Renal pelvis (tissue), 1 donor: ENCODE measurements at regions not wholly inside any gene's neighbourhood (a gene's known extent, or its start where the extent isn't known, plus 50 kb on each side); places are given as distances from the start of the nearest gene placed in this dataset.

ENCODE experiments used
- DNase-seq: peaks from one replicate; pipeline ENCODE4 v3.0.0-alpha.2; 2013

- DNase-seq = no peak
Observed at GRCh38 chr1:184919892-184920291, 54.4 kb downstream of the NIBAN1 start.

GRCh38 chr1:184915463-184916090 is 58.7 kb downstream of the NIBAN1 start:
- no peak for DNase-seq

- DNase-seq = no peak
Observed at GRCh38 chr1:184914149-184914548, 60.2 kb downstream of the NIBAN1 start.

DNA sequence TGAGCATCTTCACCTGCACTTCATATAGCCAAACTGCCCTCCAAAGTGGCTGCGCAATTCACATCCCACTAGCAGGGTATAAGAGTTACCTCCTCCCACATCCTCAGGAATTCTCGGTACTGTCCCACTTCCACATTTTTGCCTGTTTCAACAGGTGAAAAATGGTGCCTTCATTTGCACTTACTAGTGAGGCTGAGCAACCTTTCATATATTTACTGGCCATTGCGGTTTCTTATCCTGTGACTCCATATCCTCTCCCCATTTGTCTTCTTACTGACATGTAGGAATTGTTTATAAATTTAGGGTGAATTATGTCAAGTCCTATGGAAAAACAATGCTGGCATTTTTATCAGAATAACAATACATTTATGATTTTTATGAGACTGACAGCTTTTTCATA is 61.9 kb downstream of the NIBAN1 start:
- no peak for DNase-seq

DNA sequence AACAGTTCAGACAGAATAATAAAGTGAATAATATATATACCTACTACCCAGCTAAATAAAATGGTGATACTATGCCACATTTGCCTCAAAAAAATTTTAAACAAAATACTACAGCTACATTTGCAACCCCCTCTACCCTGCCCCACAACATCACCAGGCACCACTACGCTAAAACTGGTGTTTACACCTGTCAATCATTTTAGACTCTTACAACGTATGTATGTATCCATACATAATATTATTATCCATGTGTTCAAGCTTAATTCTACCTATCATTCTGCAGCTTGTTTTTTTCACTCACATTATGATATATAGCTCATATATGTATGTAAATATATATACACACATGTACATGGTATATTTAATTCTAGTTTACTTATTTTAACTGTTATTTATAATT is 62.5 kb downstream of the NIBAN1 start:
- DNase-seq = no peak

DNA sequence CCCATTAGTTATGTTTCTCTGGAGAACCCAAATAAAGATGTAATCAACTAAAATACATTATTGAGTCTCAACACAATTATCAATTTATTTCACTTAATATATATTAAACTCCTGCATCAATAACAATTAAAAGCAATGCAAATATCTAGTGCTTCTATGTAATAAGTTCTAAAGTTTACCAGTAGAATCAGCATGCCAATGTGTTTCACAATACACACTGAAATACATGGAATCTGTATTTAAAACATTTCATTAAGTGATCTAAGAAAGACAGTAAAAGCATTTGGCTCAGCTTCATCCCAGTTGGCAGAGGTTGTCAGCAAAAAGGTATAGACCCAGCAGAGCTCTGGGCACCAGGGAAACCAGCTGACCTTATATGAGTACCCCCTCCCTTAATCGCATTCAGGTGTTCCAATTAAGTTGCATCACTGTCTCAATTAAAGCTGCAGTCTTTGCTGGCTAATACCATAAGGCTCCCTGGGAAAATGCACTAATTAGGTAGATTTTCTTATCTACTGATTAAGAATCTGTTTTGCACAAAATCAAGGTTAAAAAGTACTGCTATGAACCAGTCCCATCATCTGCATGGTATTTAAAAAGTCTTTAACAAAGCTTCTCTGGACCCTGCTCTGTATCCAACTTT is 63.1 kb downstream of the NIBAN1 start:
- DNase-seq = no peak

DNA sequence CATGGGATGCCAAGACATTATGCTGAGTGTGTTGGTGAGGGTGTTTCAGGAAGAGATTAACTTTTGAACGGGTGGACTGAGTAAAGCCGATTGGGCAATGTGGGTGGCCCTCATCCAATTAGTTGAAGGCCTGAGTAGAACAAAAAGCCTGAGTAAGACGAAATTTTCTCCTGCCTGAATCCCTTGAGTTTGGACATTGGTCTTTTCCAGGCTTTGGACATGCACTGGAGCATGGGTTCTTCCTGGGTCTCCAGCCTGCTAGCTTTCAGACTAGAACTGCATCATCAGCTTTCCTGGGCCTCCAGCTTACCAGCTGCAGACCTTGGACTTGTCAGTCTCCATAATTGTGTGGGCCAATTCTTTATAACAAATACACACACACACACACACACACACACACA is 63.6 kb downstream of the NIBAN1 start:
- DNase-seq = no peak

DNA sequence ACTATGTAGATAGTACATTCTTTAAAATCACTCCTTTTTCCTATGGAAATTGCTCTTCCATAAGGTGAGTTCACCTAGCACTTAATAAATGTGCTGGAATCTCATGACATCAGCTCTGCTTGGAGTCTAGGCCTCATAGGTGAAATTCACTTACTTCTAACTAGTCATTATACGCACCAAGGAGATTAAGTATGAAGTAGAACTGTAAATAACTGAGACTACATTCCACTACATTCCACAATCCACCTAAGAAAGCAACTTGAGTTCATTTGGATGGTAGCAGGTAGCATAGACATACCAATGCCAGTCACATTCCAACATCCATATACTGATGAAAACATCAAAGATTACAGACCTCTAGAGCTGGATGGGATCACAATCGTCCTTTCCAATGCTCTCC is 64.3 kb downstream of the NIBAN1 start:
- no peak for DNase-seq

DNA sequence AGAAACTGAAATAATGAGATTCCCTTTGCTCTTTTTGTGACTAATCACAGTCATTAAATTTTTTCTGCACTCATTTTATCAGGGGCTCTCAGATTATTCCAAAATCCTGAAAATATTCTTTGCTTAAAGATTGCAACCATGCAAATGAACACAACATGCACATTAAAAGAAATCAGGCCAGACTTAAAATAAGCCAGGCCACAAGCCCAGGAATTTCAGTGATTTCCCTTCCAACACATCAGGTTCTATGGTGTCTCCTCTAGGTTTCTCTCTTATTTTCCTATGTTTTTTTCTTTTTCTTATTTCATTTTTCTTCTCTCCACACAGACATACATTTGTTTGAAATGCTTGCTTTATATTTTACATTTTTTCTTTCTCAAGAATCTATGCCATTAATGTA is 65.3 kb downstream of the NIBAN1 start:
- DNase-seq = no peak

DNA sequence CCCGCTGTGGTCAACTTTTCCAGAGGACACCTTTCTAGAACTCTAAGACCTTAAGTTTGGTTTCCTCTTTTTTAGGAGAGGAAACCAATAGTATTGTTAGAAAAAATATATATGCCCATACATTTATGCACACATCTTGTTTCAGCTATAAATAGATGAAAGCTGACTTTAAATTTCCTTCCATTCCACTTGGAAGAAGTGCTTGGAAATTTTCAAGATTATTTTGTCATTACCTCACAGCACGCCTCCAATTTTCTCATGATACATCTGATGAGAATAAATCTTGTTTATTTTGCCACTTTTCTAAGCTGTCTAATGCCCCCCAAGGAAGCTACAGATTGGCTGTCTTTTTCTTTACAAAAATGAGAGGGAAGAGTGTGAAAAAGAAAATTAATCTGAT is 65.8 kb downstream of the NIBAN1 start:
- DNase-seq = no peak

- DNase-seq = no peak
Observed at GRCh38 chr1:184907500-184907899, 66.8 kb downstream of the NIBAN1 start.

- DNase-seq = no peak
Observed at GRCh38 chr1:184906761-184907160, 67.5 kb downstream of the NIBAN1 start.

- DNase-seq = no peak
Observed at GRCh38 chr1:184905601-184906322, 68.5 kb downstream of the NIBAN1 start.

DNA sequence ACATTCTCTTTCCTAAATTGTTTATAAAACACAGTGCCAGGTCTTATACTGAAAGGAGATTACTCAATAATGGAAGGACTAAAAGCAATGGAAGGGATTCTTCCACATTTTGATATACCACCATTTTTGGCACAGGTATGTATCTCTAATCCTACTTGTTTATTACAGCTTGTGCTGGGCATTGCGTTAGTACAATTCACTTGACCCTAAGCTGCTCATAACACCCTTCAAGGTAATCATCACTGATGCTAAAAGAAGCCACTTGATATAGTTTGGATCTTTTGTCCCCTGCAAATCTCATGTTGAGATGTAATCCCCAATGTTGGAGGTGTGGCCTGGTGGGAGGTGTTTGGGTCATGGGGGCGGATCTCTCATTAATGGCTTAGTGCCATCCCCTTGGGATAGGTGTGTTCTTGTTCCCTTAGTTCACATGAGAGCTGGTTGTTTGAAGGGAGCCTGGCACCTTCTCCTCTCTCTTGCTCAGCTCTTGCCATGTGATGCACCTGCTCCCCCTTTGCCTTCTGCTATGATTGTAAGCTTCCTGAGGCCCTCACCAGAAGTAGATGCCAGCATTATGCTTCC is 71.1 kb downstream of the NIBAN1 start:
- no peak for DNase-seq

DNA sequence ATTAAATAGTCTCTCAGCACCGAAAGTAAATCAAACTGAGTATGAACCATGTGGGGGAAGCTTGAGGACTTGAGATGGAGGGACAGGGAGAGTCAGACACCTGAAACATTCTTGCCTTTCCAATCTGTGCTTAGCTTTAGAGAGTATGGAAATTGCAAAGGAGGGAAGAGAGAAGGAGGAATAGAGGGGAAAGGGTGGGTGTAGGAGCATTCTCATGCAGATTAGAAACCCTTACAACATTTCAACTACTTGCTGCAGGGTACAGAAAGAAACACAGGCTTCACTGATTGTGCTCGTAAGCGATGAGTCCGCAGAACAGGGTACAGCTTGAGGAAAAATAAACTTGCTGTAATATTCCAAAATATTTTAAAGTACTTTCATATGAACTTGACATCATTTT is 73.8 kb downstream of the NIBAN1 start:
- DNase-seq = no peak

- DNase-seq = no peak
Observed at GRCh38 chr1:184896000-184896399, 78.3 kb downstream of the NIBAN1 start.

DNA sequence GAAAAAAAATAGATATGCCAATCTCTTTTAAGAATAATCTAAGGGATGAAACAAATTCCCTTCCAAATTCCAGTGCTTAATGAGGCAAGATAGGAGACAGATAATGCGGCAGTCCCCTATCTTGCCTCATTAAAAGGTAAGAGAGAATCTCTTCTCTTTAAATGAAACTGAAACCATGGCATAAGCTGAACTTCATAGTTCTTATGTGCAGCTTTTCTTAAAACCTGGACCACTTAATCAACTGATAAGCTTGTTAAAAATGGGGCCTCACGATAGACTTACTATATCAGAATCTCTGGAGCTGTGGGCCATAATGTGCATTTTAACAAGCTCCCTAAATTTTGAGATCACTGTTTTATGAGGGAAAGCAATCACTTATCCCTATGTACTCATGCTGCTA is 79.2 kb downstream of the NIBAN1 start:
- no peak for DNase-seq

DNA sequence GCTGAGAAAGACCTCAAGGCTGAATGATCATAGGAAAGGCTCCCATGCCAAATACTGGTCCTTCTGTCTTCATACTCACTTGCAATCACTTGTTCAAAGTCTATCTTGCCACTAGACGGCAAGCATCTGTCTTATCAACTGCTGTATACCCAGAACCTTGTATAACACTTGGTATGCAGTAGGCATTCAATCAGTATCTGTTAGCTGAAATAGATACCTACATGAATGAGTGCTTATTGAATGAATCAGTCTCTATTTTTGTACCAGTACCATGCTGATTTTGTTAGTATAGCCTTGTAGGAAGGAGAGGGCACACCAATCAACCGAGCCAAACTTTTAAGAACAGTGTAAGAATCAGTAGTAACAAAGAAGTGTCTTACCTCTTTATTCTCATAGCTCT is 80.6 kb downstream of the NIBAN1 start:
- no peak for DNase-seq

GRCh38 chr1:184892116-184892515 is 82.2 kb downstream of the NIBAN1 start:
- no peak for DNase-seq

DNA sequence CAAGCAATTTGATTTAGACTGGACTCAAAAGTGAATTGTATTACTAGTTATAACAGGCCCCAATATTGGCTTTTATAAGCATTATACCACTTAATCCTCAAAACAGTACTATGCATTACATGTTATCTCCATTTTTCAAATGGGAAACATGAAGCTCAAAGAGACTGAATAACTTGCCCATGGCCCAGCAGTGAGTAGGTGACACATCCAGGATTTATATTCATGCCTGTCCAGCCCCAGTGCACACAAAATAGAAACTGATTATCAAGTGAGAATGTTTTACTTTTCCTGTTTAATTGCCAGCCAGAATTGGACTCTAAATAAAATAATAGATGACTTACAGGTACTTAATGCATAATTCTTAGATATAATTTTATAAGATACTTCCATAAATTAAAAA is 82.9 kb downstream of the NIBAN1 start:
- no peak for DNase-seq

- DNase-seq = no peak
Observed at GRCh38 chr1:184890539-184890973, 83.8 kb downstream of the NIBAN1 start.

GRCh38 chr1:184889902-184890301 is 84.4 kb downstream of the NIBAN1 start:
- DNase-seq = no peak

GRCh38 chr1:184889166-184889565 is 85.1 kb downstream of the NIBAN1 start:
- no peak for DNase-seq
